Testis (tissue), 2 donors: ENCODE measurements at regions not wholly inside any gene's neighbourhood (a gene's known extent, or its start where the extent isn't known, plus 50 kb on each side); places are given as distances from the start of the nearest gene placed in this dataset.
"Not testable (repeated sequence)": the region's sequence is repeated elsewhere in the genome, so short reads cannot be mapped to it uniquely, and the experiment has no call there.

Experiments
- DNase-seq: peaks from one replicate; pipeline ENCODE4 v3.0.0-alpha.2; 2019
- H3K27ac ChIP-seq, 2 donors: fragments of 200-600 bp; sonication (generic); one replicate each; pipeline ENCODE4 v1.5.1; 2019
- H3K27me3 ChIP-seq: fragments of 200-600 bp; sonication (generic); one replicate; pipeline ENCODE4 v1.5.1; 2019
- H3K36me3 ChIP-seq: fragments of 200-600 bp; sonication (generic); one replicate; pipeline ENCODE4 v1.5.1; 2017; ENCODE audit warnings: low read depth; ENCODE audit errors: missing control alignments
- H3K4me1 ChIP-seq: fragments of 200-600 bp; sonication (generic); one replicate; pipeline ENCODE4 v1.5.1; 2019
- H3K4me3 ChIP-seq, 2 donors: fragments of 200-600 bp; sonication (generic); one replicate each; pipeline ENCODE4 v1.5.1; 2017 to 2019
- H3K9me3 ChIP-seq: fragments of 200-600 bp; sonication (generic); one replicate; pipeline ENCODE4 v1.5.1; 2017
- POLR2A ChIP-seq: fragments of 450-650 bp; IDR thresholded peaks from one replicate; pipeline ENCODE4 v1.6.1; 2017; ENCODE audit warnings: antibody characterized with exemption, mild to moderate bottlenecking, moderate library complexity
- WGBS, 2 donors: methylation state at CpG; one replicate each; pipeline ENCODE4 v1.1.5; 2018; 5-methylcytosine and 5-hydroxymethylcytosine counted together
- intact Hi-C: fragments of 100-400 bp; cut with DNase I; formaldehyde crosslinking; loops from one replicate; pipeline ENCODE4 v1.15.1; 2023; ENCODE audit warnings: low total_unique reads
- TF ChIP-seq, protein P1 (sequence below), 3 experiments: fragments of 450-650 bp in 2 of 3; fragments of 200-600 bp in 1 of 3; sonication (generic) in 1 of 3; IDR thresholded peaks; one replicate each; pipeline ENCODE4 v1.5.1; 2016 to 2019; ENCODE audit warnings: antibody characterized with exemption in 3 of 3, mild to moderate bottlenecking in 2 of 3, moderate library complexity in 1 of 3

DNA sequence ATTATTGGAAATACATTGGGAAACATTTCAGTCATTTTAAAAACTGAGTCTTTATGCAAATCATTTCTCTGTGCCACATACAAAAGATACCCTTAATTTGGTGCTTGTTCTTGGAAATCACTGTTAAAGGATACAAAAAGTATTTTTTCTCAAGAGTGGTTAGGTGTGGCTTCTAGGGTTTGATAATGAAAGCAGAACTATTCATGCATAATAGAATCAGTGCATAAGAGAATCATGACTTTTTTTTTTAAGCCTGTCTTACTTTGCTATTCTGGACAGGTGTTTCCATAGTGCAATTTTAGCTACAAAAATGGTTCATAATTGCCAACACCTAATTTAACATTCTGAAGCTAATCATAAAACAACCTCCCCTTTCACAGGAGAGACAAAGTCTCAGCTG is 233.0 kb upstream of the NRIP1 start:
- no peaks in the 10 kb centered on the region for H3K27me3 ChIP-seq
- DNase-seq: no peak
- TF ChIP-seq POLR2A: no peak
- TF ChIP-seq, protein P1, sequence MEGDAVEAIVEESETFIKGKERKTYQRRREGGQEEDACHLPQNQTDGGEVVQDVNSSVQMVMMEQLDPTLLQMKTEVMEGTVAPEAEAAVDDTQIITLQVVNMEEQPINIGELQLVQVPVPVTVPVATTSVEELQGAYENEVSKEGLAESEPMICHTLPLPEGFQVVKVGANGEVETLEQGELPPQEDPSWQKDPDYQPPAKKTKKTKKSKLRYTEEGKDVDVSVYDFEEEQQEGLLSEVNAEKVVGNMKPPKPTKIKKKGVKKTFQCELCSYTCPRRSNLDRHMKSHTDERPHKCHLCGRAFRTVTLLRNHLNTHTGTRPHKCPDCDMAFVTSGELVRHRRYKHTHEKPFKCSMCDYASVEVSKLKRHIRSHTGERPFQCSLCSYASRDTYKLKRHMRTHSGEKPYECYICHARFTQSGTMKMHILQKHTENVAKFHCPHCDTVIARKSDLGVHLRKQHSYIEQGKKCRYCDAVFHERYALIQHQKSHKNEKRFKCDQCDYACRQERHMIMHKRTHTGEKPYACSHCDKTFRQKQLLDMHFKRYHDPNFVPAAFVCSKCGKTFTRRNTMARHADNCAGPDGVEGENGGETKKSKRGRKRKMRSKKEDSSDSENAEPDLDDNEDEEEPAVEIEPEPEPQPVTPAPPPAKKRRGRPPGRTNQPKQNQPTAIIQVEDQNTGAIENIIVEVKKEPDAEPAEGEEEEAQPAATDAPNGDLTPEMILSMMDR (IDR thresholded peaks at IDR 0.05): no peak
- H3K36me3 ChIP-seq: no peaks in the 10 kb centered on the region
- H3K4me1 ChIP-seq: no peaks in the 10 kb centered on the region
- no peaks in the 10 kb centered on the region for H3K9me3 ChIP-seq
- intact Hi-C loops: no loop called here
- no peak overlapping the region for H3K27ac ChIP-seq
- no peak overlapping the region for H3K4me3 ChIP-seq

DNA sequence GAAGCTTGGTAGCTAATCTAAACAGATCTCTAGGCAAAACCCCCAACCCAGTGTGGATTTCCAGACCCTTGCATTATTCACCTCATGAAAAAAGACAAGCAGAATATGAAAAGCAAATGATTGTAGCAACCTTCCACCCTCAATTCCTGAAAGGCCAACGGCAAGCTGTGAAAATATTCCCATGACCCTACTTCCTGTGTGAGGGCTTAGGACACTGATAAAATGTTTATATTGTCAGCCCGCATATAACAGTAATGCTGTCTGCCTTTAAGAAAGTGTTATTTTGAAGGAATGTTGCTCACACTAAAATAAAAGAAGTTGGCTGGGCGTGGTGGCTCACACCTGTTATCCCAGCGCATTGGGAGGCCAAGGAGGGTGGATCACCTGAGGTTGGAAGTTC is 233.5 kb upstream of the NRIP1 start:
- H3K27me3 ChIP-seq: no peaks in the 10 kb centered on the region
- WGBS, 2 donors: 77 to 81% methylated on average over 4 of the region's 4 CpGs

DNA sequence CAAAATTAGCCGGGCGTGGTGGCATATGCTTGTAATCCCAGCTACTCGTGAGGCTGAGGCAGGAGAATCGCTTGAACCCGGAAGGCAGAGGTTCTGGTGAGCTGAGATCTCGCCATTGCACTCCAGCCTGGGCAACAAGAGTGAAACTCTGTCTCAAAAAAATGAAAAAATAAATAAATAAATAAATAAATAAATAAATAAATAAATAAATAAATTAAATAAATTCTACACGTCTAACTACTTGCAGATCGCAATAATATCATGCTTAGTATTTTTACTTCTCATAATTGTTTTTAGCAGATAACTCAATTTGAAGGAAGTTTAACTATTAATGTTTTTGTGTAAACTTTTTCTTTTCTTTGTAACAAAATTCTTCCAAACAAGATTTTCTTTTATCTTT is 234.0 kb upstream of the NRIP1 start:
- DNase-seq, H3K4me1 ChIP-seq, H3K9me3 ChIP-seq, H3K27ac ChIP-seq, H3K27me3 ChIP-seq, H3K36me3 ChIP-seq, H3K4me3 ChIP-seq, intact Hi-C loops: not testable (repeated sequence)
- WGBS, 2 donors: 94 to 95% methylated on average over 8 of the region's 8 CpGs

More for the DNA sequence above, 233.5 kb upstream of the NRIP1 start:
- no peak for TF ChIP-seq POLR2A
- TF ChIP-seq, protein P1 (IDR thresholded peaks at IDR 0.05): no peak
- Histone ChIP-seq H3K9me3 (no peaks in the 10 kb centered on the region), H3K36me3 (no peaks in the 10 kb centered on the region), H3K4me1 (no peaks in the 10 kb centered on the region), H3K4me3 (no peak overlapping the region), H3K27ac (no peak overlapping the region)
- DNase-seq: no peak
- intact Hi-C loops: no loop called here

DNA sequence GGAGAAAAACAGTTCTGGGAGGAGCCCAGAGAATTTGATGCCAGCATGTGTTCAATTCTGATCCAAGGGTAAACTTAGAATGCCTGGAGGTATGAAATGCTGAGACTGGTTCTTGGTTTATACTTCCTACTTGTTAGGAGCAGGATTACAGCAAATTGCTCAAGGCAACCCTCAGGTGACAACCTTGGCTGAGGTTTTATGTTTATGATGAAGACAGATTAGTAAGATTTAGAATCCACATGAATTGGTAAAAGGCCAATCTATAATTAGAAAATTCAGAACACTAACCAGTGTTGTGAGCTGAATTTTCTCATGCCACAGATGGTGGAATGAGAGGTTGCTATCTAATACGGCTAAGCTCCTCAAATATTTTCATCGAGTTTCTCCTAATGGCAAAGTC is 235.3 kb upstream of the NRIP1 start:
- no peak overlapping the region for H3K4me3 ChIP-seq
- H3K36me3 ChIP-seq: no peaks in the 10 kb centered on the region
- DNase-seq: no peak
- no peak for TF ChIP-seq POLR2A
- TF ChIP-seq, protein P1 (IDR thresholded peaks at IDR 0.05): no peak
- intact Hi-C loops: no loop called here
- H3K27ac ChIP-seq: no peak overlapping the region
- H3K9me3 ChIP-seq: no peaks in the 10 kb centered on the region
- H3K4me1 ChIP-seq: no peaks in the 10 kb centered on the region
- no peaks in the 10 kb centered on the region for H3K27me3 ChIP-seq
- WGBS, 2 donors: 89 to 91% methylated on average over 2 of the region's 2 CpGs

DNA sequence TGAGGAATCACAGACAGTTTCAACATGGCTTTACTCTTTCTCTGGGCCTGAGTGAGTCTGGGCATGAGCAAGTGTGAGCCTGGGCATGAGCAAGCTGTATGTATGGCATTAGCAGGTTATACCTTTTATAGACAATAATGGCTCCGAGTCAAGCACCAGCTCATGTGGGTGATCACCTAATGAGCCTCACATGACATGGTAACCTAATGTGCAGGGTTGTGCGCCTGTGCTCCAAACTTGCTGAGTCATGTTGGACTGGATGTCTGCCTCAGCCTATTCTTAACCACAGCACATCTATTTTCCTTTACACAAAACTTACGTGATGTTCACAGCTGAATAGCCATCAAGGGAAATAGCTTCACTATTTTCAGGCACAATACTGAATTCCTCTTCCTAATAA is 236.2 kb upstream of the NRIP1 start:
- no peak overlapping the region for H3K27ac ChIP-seq
- no peaks in the 10 kb centered on the region for H3K4me1 ChIP-seq
- DNase-seq: no peak
- H3K4me3 ChIP-seq: no peak overlapping the region
- no peaks in the 10 kb centered on the region for H3K9me3 ChIP-seq
- H3K27me3 ChIP-seq: no peaks in the 10 kb centered on the region
- WGBS, 2 donors: 96 to 97% methylated on average over 3 of the region's 3 CpGs
- no peaks in the 10 kb centered on the region for H3K36me3 ChIP-seq
- TF ChIP-seq, protein P1 (IDR thresholded peaks at IDR 0.05): no peak
- TF ChIP-seq POLR2A: no peak
- intact Hi-C loops: no loop called here
